SK-N-SH (cell line): ENCODE measurements at regions not wholly inside any gene's neighbourhood (a gene's known extent, or its start where the extent isn't known, plus 50 kb on each side); places are given as distances from the start of the nearest gene placed in this dataset.

Experiments
- CTCF ChIA-PET: fragments of 300-600, 350-600 bp; formaldehyde crosslinking; extraction: SDS; loops from one replicate; lab custom pipeline; 2021; lab: Yijun Ruan, JAX
- POLR2A ChIA-PET: fragments of 350-600 bp; sonication (Branson Sonifier 250); formaldehyde crosslinking; extraction: SDS; loops from one replicate; lab custom pipeline; 2020; ENCODE audit warnings: antibody characterized with exemption, inconsistent platforms; lab: Yijun Ruan, JAX
- DNase-seq: peaks from one replicate; pipeline ENCODE4 v3.0.0; 2012
- H2AFZ ChIP-seq: fragments of 200-600 bp; sonication (generic); 2 replicates; pipeline ENCODE4 v1.8.1; 2016; ENCODE audit warnings: antibody characterized with exemption, mild to moderate bottlenecking, low read depth
- H3F3A ChIP-seq: fragments of 200-600 bp; sonication (generic); replicated peaks from 2 replicates; pipeline ENCODE3; 2016; ENCODE audit warnings: antibody characterized with exemption, mild to moderate bottlenecking; ENCODE audit not compliant: insufficient read depth
- H3K27ac ChIP-seq, 2 experiments: fragments of 200-500 bp in 1 of 2; fragments of 200-600 bp in 1 of 2; sonication (Bioruptor generic) in 1 of 2; sonication (generic), shearing (Covaris generic) in 1 of 2; 2 replicates each; pipeline versions ENCODE4 v1.5.1 to v1.6.1; 2014 to 2016; ENCODE audit warnings: low read depth in 2 of 2, inconsistent platforms in 1 of 2, low read length in 1 of 2, mild to moderate bottlenecking in 1 of 2, mixed read lengths in 1 of 2
- H3K27me3 ChIP-seq: fragments of 200-600 bp; sonication (generic), shearing (Covaris generic); 2 replicates; pipeline ENCODE4 v1.6.1; 2016; ENCODE audit warnings: mixed run types; ENCODE audit not compliant: insufficient read depth
- H3K36me3 ChIP-seq, 2 experiments: fragments of 200-500 bp in 1 of 2; fragments of 200-600 bp in 1 of 2; sonication (Bioruptor generic) in 1 of 2; sonication (generic) in 1 of 2; replicated peaks in 1 of 2; 2 replicates each; pipeline versions ENCODE3 to v1.5.1; 2014 to 2016; ENCODE audit warnings: low read length in 1 of 2, mild to moderate bottlenecking in 1 of 2; ENCODE audit not compliant: insufficient read depth in 2 of 2, control insufficient read depth in 1 of 2
- H3K4me1 ChIP-seq, 2 experiments: fragments of 200-500 bp in 1 of 2; fragments of 200-600 bp in 1 of 2; sonication (Bioruptor generic) in 1 of 2; sonication (generic), shearing (Covaris generic) in 1 of 2; 2 replicates each; pipeline versions ENCODE4 v1.5.1 to v1.6.1; 2014 to 2016; ENCODE audit warnings: low read depth in 1 of 2, low read length in 1 of 2, mixed run types in 1 of 2; ENCODE audit not compliant: insufficient read depth in 2 of 2, control insufficient read depth in 1 of 2
- H3K4me2 ChIP-seq: fragments of 200-600 bp; sonication (generic), shearing (Covaris generic); 2 replicates; pipeline ENCODE4 v1.6.1; 2017; ENCODE audit warnings: mixed run types
- H3K4me3 ChIP-seq, 2 experiments: fragments of 200-500 bp in 1 of 2; fragments of 200-600 bp in 1 of 2; sonication (Bioruptor generic) in 1 of 2; sonication (generic), shearing (Covaris generic) in 1 of 2; 2 replicates each; pipeline versions ENCODE4 v1.5.1 to v1.8.1; 2014 to 2016; ENCODE audit warnings: low read depth in 2 of 2, inconsistent platforms in 1 of 2, low read length in 1 of 2, mild to moderate bottlenecking in 1 of 2, mixed read lengths in 1 of 2, moderate library complexity in 1 of 2
- H3K79me2 ChIP-seq: fragments of 200-600 bp; sonication (generic); 2 replicates; pipeline ENCODE4 v1.8.1; 2017; ENCODE audit warnings: mild to moderate bottlenecking; ENCODE audit not compliant: insufficient read depth
- H3K9ac ChIP-seq: fragments of 200-600 bp; sonication (generic); 2 replicates; pipeline ENCODE4 v1.6.1; 2017; ENCODE audit warnings: mixed run types
- H3K9me2 ChIP-seq: fragments of 200-600 bp; sonication (generic); 2 replicates; pipeline ENCODE4 v1.6.1; 2017; ENCODE audit warnings: mixed run types
- H3K9me3 ChIP-seq: fragments of 200-600 bp; sonication (generic); 2 replicates; pipeline ENCODE4 v1.6.1; 2017; ENCODE audit warnings: mixed run types, mild to moderate bottlenecking, moderate library complexity
- H4K20me1 ChIP-seq: fragments of 200-600 bp; sonication (generic); 2 replicates; pipeline ENCODE4 v1.6.1; 2017; ENCODE audit warnings: mild to moderate bottlenecking, mixed run types; ENCODE audit not compliant: insufficient read depth
- ELF1 ChIP-seq: IDR thresholded peaks from 2 replicates; pipeline ENCODE4 v1.4.0; 2012
- EP300 ChIP-seq, 2 experiments: IDR thresholded peaks; 2 replicates each; pipeline versions ENCODE4 v1.4.0 to v1.6.1; 2012; ENCODE audit warnings: borderline replicate concordance in 1 of 2, low read depth in 1 of 2, low read length in 1 of 2
- EZH2phosphoT487 ChIP-seq: fragments of 200-600 bp; sonication (generic); IDR thresholded peaks from 2 replicates; pipeline ENCODE4 v1.6.1; 2017; ENCODE audit warnings: low read depth, mixed run types, mild to moderate bottlenecking, antibody characterized with exemption, moderate library complexity, borderline replicate concordance
- JUND ChIP-seq: IDR thresholded peaks from 2 replicates; pipeline ENCODE4 v1.4.0; 2012
- MEF2A ChIP-seq: IDR thresholded peaks from 2 replicates; pipeline ENCODE4 v1.4.0; 2012; ENCODE audit warnings: low read depth, borderline replicate concordance
- NFIC ChIP-seq: IDR thresholded peaks from 2 replicates; pipeline ENCODE4 v1.4.0; 2012; ENCODE audit warnings: borderline replicate concordance
- POLR2AphosphoS5 ChIP-seq: IDR thresholded peaks from 2 replicates; pipeline ENCODE4 v1.6.1; 2012; ENCODE audit warnings: low read depth, low read length
- RFX5 ChIP-seq: IDR thresholded peaks from 2 replicates; pipeline ENCODE4 v1.6.1; 2012; ENCODE audit warnings: mild to moderate bottlenecking, improper control_type of control experiment, low read length
- SIN3A ChIP-seq: IDR thresholded peaks from 2 replicates; pipeline ENCODE4 v1.6.1; 2012; ENCODE audit warnings: low read depth, mild to moderate bottlenecking, low read length, moderate library complexity, borderline replicate concordance
- TAF1 ChIP-seq: IDR thresholded peaks from 2 replicates; pipeline ENCODE4 v1.6.1; 2012; ENCODE audit warnings: low read depth, mild to moderate bottlenecking, low read length, moderate library complexity, borderline replicate concordance
- TCF12 ChIP-seq: IDR thresholded peaks from 2 replicates; pipeline ENCODE4 v1.4.0; 2012
- TEAD4 ChIP-seq: IDR thresholded peaks from 2 replicates; pipeline ENCODE4 v1.4.0; 2012; ENCODE audit warnings: mild to moderate bottlenecking, borderline replicate concordance; ENCODE audit not compliant: insufficient read depth
- WGBS: methylation state at CpG from one replicate; pipeline ENCODE4 v1.1.6; 2017; ENCODE audit warnings: low lambda C conversion rate; 5-methylcytosine and 5-hydroxymethylcytosine counted together
- TF ChIP-seq, protein P1 (sequence below): fragments of 150-350 bp; IDR thresholded peaks from 2 replicates; pipeline ENCODE4 v1.6.1; 2016; ENCODE audit warnings: mild to moderate bottlenecking, low read depth, low read length
- TF ChIP-seq, protein P2 (sequence below): IDR thresholded peaks from 2 replicates; pipeline ENCODE4 v1.6.1; 2012; ENCODE audit warnings: mild to moderate bottlenecking, low read depth, low read length, moderate library complexity
- TF ChIP-seq, protein P3 (sequence below): IDR thresholded peaks from 2 replicates; pipeline ENCODE4 v1.4.0; 2012; ENCODE audit warnings: low read depth
- TF ChIP-seq, protein P4 (sequence below): IDR thresholded peaks from 2 replicates; pipeline ENCODE4 v1.4.0; 2012; ENCODE audit warnings: low read depth, borderline replicate concordance
- TF ChIP-seq, protein P5 (sequence below): IDR thresholded peaks from 2 replicates; pipeline ENCODE4 v1.4.0; 2012; ENCODE audit warnings: low read depth, borderline replicate concordance

GRCh38 chr15:98272625-98273024 lies 312.1 kb downstream of the ARRDC4 start:
- ChIA-PET CTCF (no interaction called here), POLR2A (no interaction called here)
- no peaks in the 10 kb centered on the region for H3K36me3 ChIP-seq
- no peaks in the 10 kb centered on the region for H3K79me2 ChIP-seq
- H3K9ac ChIP-seq = no peak overlapping the region
- DNase-seq = no peak
- H3K27me3 ChIP-seq = no peaks in the 10 kb centered on the region
- no peaks in the 10 kb centered on the region for H3K4me1 ChIP-seq
- H3K9me3 ChIP-seq = no peaks in the 10 kb centered on the region
- no peak overlapping the region for H3K4me3 ChIP-seq
- no peaks in the 10 kb centered on the region for H4K20me1 ChIP-seq
- H2AFZ ChIP-seq = no peak overlapping the region
- H3K4me2 ChIP-seq = no peak overlapping the region
- no peaks in the 10 kb centered on the region for H3F3A ChIP-seq
- H3K9me2 ChIP-seq = no peaks in the 10 kb centered on the region
- H3K27ac ChIP-seq = no peak overlapping the region
- TF ChIP-seq MEF2A (no peak), SIN3A (no peak), JUND (no peak), TCF12 (no peak), RFX5 (no peak), ELF1 (no peak), NFIC (no peak), TAF1 (no peak)
- TF ChIP-seq, protein P1, sequence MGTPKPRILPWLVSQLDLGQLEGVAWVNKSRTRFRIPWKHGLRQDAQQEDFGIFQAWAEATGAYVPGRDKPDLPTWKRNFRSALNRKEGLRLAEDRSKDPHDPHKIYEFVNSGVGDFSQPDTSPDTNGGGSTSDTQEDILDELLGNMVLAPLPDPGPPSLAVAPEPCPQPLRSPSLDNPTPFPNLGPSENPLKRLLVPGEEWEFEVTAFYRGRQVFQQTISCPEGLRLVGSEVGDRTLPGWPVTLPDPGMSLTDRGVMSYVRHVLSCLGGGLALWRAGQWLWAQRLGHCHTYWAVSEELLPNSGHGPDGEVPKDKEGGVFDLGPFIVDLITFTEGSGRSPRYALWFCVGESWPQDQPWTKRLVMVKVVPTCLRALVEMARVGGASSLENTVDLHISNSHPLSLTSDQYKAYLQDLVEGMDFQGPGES = no peak
- TF ChIP-seq, protein P2, sequence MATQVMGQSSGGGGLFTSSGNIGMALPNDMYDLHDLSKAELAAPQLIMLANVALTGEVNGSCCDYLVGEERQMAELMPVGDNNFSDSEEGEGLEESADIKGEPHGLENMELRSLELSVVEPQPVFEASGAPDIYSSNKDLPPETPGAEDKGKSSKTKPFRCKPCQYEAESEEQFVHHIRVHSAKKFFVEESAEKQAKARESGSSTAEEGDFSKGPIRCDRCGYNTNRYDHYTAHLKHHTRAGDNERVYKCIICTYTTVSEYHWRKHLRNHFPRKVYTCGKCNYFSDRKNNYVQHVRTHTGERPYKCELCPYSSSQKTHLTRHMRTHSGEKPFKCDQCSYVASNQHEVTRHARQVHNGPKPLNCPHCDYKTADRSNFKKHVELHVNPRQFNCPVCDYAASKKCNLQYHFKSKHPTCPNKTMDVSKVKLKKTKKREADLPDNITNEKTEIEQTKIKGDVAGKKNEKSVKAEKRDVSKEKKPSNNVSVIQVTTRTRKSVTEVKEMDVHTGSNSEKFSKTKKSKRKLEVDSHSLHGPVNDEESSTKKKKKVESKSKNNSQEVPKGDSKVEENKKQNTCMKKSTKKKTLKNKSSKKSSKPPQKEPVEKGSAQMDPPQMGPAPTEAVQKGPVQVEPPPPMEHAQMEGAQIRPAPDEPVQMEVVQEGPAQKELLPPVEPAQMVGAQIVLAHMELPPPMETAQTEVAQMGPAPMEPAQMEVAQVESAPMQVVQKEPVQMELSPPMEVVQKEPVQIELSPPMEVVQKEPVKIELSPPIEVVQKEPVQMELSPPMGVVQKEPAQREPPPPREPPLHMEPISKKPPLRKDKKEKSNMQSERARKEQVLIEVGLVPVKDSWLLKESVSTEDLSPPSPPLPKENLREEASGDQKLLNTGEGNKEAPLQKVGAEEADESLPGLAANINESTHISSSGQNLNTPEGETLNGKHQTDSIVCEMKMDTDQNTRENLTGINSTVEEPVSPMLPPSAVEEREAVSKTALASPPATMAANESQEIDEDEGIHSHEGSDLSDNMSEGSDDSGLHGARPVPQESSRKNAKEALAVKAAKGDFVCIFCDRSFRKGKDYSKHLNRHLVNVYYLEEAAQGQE = no peak
- TF ChIP-seq, protein P3, sequence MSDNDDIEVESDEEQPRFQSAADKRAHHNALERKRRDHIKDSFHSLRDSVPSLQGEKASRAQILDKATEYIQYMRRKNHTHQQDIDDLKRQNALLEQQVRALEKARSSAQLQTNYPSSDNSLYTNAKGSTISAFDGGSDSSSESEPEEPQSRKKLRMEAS = no peak
- 2% methylated on average over 4 of the region's 4 CpGs for WGBS

DNA sequence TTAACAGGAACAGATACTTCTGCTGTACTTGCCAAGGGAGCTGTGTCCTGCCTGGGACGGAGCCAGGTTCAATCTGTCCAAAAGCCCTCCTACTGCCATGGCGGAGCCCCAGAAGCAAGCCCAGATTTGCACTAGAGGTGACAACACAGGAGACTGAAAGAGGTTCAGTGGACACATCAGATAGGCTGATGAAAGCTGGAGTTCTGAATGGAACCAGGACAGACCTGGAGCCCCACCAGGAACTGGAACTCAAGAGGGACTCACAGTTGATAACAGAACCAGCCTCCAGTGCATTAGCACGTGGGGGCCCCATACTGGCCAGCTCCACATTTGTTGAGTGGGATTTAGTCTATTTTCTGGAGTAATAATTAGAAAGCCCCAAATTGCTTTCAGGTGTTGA lies 315.5 kb downstream of the ARRDC4 start:
- Histone ChIP-seq H3K27me3 (peaks cover 13% of the 10 kb centered on the region), H3K79me2 (no peaks in the 10 kb centered on the region), H3K9me2 (no peaks in the 10 kb centered on the region), H3F3A (no peaks in the 10 kb centered on the region), H3K27ac (no peak overlapping the region), H3K9me3 (no peaks in the 10 kb centered on the region), H3K4me1 (no peaks in the 10 kb centered on the region), H3K4me3 (no peak overlapping the region), H3K9ac (no peak overlapping the region), H3K4me2 (no peak overlapping the region), H3K36me3 (no peaks in the 10 kb centered on the region), H4K20me1 (no peaks in the 10 kb centered on the region), H2AFZ (no peak overlapping the region)
- no peak for DNase-seq
- ChIA-PET POLR2A (no interaction called here), CTCF (interaction anchor here (1.1 to 2.6 kb wide), 2 partner anchors 36 to 146 kb away, joined by 4 to 9 read pairs; no protein-coding TSS in a partner anchor)
- WGBS = 5% methylated on average over 3 of the region's 3 CpGs
- TF ChIP-seq EZH2phosphoT487 = no peak
- TF ChIP-seq, protein P4, sequence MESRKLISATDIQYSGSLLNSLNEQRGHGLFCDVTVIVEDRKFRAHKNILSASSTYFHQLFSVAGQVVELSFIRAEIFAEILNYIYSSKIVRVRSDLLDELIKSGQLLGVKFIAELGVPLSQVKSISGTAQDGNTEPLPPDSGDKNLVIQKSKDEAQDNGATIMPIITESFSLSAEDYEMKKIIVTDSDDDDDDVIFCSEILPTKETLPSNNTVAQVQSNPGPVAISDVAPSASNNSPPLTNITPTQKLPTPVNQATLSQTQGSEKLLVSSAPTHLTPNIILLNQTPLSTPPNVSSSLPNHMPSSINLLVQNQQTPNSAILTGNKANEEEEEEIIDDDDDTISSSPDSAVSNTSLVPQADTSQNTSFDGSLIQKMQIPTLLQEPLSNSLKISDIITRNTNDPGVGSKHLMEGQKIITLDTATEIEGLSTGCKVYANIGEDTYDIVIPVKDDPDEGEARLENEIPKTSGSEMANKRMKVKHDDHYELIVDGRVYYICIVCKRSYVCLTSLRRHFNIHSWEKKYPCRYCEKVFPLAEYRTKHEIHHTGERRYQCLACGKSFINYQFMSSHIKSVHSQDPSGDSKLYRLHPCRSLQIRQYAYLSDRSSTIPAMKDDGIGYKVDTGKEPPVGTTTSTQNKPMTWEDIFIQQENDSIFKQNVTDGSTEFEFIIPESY = no peak
- TF ChIP-seq EP300 (IDR thresholded peaks at IDR 0.05; ENCODE audit: borderline replicate concordance in 1 of 2, low read depth in 1 of 2, low read length in 1 of 2) = no peak
- no peak for TF ChIP-seq TEAD4
- TF ChIP-seq, protein P2 = no peak
- no peak for TF ChIP-seq POLR2AphosphoS5
- TF ChIP-seq, protein P5, sequence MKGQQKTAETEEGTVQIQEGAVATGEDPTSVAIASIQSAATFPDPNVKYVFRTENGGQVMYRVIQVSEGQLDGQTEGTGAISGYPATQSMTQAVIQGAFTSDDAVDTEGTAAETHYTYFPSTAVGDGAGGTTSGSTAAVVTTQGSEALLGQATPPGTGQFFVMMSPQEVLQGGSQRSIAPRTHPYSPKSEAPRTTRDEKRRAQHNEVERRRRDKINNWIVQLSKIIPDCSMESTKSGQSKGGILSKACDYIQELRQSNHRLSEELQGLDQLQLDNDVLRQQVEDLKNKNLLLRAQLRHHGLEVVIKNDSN = no peak
